ENCODE measurements at regions not wholly inside any gene's neighbourhood (a gene's known extent, or its start where the extent isn't known, plus 50 kb on each side); places are given as distances from the start of the nearest gene placed in this dataset.
"Not testable (repeated sequence)": the region's sequence is repeated elsewhere in the genome, so short reads cannot be mapped to it uniquely, and the experiment has no call there.

DNA sequence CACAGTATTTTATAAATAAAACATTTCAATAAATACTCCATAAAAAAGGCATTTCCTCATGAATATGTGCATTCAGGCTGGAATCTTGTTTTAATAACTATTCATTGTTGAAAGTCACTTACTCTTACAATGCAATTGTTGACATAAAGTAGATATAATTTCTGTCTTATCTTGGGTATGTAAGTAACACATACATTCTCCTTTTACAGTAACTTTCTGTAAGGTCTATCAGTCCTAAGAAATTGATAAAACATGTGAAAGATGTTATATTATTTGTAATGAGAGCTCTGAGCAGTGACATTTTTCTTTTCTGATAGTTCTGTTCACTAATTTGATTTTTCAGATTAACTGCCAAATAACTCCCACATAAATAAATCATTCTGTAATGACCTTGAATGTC, 1249.2 kb downstream of the STIM2 start:
- DNase-seq (no peak), FAIRE-seq (no peak), ATAC-seq (no peak)
- no peak overlapping the region for H3K27ac ChIP-seq
- no peaks in the 10 kb centered on the region for H3K36me3 ChIP-seq
- H3K4me1 ChIP-seq: no peaks in the 10 kb centered on the region
- intact Hi-C loops (cut with DNase I): no loop called here
- no peak overlapping the region for H3K4me3 ChIP-seq
- H3K9me3 ChIP-seq: no peaks in the 10 kb centered on the region
- no peaks in the 10 kb centered on the region for H3K27me3 ChIP-seq
- TF ChIP-seq, protein P1, sequence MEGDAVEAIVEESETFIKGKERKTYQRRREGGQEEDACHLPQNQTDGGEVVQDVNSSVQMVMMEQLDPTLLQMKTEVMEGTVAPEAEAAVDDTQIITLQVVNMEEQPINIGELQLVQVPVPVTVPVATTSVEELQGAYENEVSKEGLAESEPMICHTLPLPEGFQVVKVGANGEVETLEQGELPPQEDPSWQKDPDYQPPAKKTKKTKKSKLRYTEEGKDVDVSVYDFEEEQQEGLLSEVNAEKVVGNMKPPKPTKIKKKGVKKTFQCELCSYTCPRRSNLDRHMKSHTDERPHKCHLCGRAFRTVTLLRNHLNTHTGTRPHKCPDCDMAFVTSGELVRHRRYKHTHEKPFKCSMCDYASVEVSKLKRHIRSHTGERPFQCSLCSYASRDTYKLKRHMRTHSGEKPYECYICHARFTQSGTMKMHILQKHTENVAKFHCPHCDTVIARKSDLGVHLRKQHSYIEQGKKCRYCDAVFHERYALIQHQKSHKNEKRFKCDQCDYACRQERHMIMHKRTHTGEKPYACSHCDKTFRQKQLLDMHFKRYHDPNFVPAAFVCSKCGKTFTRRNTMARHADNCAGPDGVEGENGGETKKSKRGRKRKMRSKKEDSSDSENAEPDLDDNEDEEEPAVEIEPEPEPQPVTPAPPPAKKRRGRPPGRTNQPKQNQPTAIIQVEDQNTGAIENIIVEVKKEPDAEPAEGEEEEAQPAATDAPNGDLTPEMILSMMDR (IDR thresholded peaks at IDR 0.05): no peak

DNA sequence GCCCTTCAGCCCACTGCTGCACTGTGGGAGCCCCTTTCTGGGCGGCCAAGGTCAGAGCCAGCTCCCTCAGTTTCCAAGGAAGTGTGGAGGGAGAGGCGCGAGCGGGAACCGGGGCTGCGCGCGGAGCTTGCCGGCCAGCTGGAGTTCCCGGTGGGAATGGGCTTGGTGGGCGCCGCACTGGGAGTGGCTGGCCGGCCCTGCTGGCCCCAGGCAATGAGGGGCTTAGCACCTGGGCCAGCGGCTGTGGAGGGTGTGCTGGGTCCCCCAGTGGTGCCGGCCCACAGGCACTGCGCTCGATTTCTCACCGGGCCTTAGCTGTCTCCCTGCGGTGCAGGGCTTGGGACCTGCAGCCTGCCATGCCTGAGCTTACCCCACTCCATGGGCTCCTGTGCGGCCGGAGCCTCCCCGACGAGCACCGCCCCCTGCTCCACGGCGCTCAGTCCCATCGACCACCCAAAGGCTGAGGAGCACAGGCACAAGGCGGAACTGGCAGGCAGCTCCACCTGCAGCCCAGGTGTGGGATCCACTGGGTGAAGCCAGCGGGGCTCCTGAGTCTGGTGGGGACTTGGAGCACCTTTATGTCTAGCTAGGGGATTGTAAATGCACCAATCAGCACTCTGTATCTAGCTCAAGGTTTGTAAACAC, 1252.2 kb downstream of the STIM2 start:
- H3K4me1 ChIP-seq; H3K9me3 ChIP-seq; H3K27me3 ChIP-seq; FAIRE-seq; H3K36me3 ChIP-seq; ATAC-seq; H3K4me3 ChIP-seq; intact Hi-C loops (cut with DNase I); H3K27ac ChIP-seq: not testable (repeated sequence)
- 86 to 95% methylated on average over 29 of the region's 29 CpGs for WGBS, 2 donors
- peak in 1 of 6 donors; percentile 60 for DNase-seq

DNA sequence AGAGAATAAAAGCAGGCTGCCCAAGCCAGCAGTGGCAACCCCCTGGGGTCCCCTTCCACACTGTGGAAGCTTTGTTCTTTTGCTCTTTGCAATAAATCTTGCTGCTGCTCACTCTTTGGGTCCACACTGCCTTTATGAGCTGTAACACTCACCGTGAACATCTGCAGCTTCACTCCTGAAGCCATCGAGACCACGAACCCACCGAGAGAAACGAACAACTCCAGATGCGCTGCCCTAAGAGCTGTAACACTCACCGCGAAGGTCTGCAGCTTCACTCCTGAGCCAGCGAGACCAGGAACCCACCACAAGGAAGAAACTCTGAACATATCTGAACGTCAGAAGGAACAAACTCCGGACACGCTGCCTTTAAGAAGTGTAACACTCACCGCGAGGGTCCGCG, 1252.9 kb downstream of the STIM2 start:
- ATAC-seq; H3K36me3 ChIP-seq; H3K4me1 ChIP-seq; H3K4me3 ChIP-seq; H3K27me3 ChIP-seq; intact Hi-C loops (cut with DNase I); H3K27ac ChIP-seq; FAIRE-seq; H3K9me3 ChIP-seq: not testable (repeated sequence)
- 81 to 90% methylated on average over 16 of the region's 16 CpGs for WGBS, 2 donors
- DNase-seq: peak in 1 of 6 donors; percentile 8

DNA sequence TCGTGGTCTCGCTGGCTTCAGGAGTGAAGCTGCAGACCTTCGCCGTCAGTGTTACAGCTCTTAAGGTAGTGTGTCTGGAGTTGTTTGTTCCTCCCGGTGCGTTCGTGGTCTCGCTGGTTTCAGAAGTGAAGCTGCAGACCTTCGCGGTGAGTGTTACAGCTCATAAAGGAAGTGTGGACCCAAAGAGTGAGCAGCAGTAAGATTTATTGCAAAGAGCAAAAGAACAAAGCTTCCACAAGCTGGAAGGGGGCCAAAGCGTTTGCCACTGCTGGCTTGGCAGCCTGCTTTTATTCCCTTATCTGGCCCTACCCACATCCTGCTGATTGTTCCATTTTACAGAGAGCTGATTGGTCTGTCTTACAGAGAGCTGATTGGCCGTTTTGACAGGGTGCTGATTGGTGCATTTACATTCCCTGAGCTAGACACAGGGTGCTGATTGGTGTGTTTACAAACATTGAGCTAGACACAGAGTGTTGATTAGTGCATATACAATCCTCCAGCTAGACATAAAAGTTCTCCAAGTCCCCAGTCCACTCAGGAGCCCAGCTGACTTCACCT, 1256.0 kb downstream of the STIM2 start:
- 65 to 73% methylated on average over 12 of the region's 12 CpGs for WGBS, 2 donors

DNA sequence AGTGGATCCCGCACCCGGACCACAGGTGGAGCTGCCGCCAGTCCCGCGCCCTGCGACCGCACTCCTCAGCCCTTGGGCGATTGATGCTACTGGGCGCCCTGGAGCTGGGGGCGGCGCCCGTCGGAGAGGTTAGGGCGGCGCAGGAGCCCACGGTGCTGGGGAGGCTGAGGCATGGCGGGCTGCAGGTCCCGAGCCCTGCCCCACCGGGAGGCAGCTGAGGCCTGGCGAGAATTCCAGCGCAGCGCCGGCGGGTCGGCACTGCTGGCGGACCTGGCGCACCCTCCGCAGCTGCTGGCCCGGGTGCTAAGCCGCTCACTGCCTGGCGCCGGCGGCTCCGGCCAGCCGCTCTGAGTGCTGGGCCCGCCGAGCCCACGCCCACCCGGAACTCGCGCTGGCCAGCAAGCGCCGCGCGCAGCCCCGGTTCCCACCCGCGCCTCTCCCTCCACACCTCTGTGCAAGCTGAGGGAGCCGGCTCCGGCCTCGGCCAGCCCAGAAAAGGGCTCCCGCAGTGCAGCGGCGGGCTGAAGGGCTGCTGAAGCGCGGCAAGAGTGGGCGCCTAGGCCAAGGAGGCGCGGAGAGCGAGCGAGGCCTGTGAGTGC, 1256.5 kb downstream of the STIM2 start:
- Histone ChIP-seq H3K36me3 (no peaks in the 10 kb centered on the region), H3K27ac (no peak overlapping the region), H3K4me1 (no peaks in the 10 kb centered on the region), H3K27me3 (no peaks in the 10 kb centered on the region), H3K9me3 (no peaks in the 10 kb centered on the region), H3K4me3 (no peak overlapping the region)
- intact Hi-C loops (cut with DNase I): no loop called here
- FAIRE-seq (no peak), DNase-seq (peak in 1 of 6 donors; percentile 42), ATAC-seq (no peak)
- TF ChIP-seq, protein P1 (IDR thresholded peaks at IDR 0.05): no peak
- 84 to 94% methylated on average over 56 to 61 of the region's 61 CpGs for WGBS, 2 donors

More for the DNA sequence above, 1256.0 kb downstream of the STIM2 start:
- ATAC-seq; H3K36me3 ChIP-seq; H3K4me3 ChIP-seq; H3K4me1 ChIP-seq; H3K27ac ChIP-seq; H3K27me3 ChIP-seq; H3K9me3 ChIP-seq; DNase-seq; FAIRE-seq; intact Hi-C loops (cut with DNase I): not testable (repeated sequence)

DNA sequence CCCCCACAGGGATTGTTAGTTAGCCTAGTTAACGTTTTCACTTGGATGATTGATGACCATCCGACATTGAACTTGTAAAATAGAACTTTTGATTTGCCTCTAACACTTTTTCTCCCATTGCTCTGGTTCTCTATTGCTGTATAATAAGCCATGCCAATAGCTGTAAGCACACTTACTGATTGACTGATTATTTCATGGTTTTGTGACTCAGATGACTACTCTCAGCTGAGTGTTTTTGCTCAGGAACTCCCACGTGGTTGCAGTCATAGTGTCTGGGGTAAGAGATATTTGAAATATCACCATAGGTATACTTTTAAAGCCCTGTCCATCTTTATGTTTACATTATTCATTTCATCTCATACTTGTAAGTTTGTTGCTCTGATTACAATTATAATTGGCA, 1285.5 kb downstream of the STIM2 start:
- no peak for DNase-seq
- TF ChIP-seq, protein P1 (IDR thresholded peaks at IDR 0.05): no peak
- Histone ChIP-seq H3K9me3 (no peaks in the 10 kb centered on the region), H3K4me3 (no peak overlapping the region), H3K27me3 (no peaks in the 10 kb centered on the region), H3K27ac (no peak overlapping the region), H3K36me3 (no peaks in the 10 kb centered on the region), H3K4me1 (no peaks in the 10 kb centered on the region)
- FAIRE-seq: no peak
- intact Hi-C loops (cut with DNase I): no loop called here
- ATAC-seq: no peak
- 23 to 28% methylated on average over 3 of the region's 3 CpGs for WGBS, 2 donors
